ENCODE measurements at regions not wholly inside any gene's neighbourhood (a gene's known extent, or its start where the extent isn't known, plus 50 kb on each side); places are given as distances from the start of the nearest gene placed in this dataset.
"Not testable (repeated sequence)": the region's sequence is repeated elsewhere in the genome, so short reads cannot be mapped to it uniquely, and the experiment has no call there.

- no peak for DNase-seq
Measured at GRCh38 chr3:76212679-76213078, 427.3 kb upstream of the ZNF717 start.

- DNase-seq = no peak
Measured at GRCh38 chr3:76222201-76222600, 436.9 kb upstream of the ZNF717 start.

DNA sequence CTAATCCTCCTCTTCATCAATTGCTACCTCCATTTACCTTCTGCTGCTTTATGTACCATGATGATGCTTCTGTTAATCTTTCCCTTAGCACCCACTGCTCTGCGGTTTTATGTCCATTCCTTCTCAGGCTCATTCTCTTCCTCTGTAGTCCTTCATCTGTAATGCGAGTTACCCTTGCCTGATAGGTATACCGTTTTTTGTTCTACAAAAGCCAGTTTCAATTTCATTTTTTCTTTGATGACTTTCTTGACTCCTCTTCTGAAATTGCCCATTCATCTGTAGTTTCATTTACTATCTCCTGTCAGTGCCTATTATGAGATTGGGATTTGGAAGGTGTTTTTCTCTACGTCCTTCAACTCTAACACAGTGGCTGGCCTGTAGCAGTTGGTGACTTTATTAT is 445.9 kb upstream of the ZNF717 start:
- no peak for DNase-seq

GRCh38 chr3:76242886-76243753 is 457.8 kb upstream of the ZNF717 start:
- no peak for DNase-seq

- DNase-seq = no peak
Measured at GRCh38 chr3:76245073-76245472, 459.7 kb upstream of the ZNF717 start.

- DNase-seq = no peak
Measured at GRCh38 chr3:76245622-76246021, 460.3 kb upstream of the ZNF717 start.

GRCh38 chr3:76264496-76264895 is 479.1 kb upstream of the ZNF717 start:
- DNase-seq = no peak

GRCh38 chr3:76264911-76265310 is 479.6 kb upstream of the ZNF717 start:
- DNase-seq = no peak

DNA sequence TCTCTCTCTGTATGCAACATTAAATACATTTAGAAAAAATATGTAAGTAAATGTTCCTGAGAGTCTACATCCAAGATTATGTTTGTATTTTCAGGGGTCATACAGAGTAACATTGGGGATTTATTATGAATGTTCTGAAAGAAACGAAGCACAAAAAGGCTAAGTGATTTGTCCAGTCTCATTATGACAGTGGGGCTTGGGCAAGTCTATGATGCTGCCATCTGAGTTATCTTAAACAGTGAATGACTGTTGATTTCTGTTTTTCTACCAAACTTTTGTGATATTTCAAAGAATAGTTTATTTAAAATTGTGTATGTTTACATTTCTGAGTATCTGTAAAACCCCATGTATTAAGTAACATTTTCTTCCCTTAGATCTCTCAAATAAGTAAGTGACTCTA is 481.2 kb upstream of the ZNF717 start:
- DNase-seq = no peak

DNA sequence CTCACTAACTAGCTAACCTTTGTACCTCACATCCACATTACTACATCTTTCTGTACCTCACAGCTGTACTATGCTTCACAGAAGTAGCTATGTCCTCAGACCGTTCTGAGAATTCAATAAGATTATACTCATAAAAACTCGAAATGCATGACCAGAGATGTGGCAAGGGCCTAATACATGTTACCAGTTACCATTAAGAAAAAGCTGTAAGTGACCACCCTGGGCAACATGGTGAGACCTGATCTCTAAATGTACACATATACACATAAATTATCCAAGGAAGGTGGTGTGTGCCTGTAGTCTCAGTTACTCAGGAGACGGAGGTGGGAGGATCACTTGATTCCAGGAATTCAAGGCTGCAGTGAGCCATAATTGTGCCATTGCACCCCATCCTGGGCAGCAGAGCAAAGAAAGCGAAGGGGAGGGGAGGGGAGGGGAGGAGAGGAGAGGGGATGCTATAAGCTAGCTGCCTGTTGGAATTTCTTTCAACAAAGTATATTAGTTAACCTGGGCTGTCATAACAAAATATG is 482.6 kb upstream of the ZNF717 start:
- DNase-seq = no peak

GRCh38 chr3:76293856-76294255 is 508.5 kb upstream of the ZNF717 start:
- DNase-seq = no peak

GRCh38 chr3:76300746-76301145 is 515.4 kb upstream of the ZNF717 start:
- DNase-seq = no peak

- no peak for DNase-seq
Measured at GRCh38 chr3:76307556-76307955, 522.2 kb upstream of the ZNF717 start.

- DNase-seq = no peak
Measured at GRCh38 chr3:76308541-76308940, 523.2 kb upstream of the ZNF717 start.

- DNase-seq = no peak
Measured at GRCh38 chr3:76310089-76310488, 524.7 kb upstream of the ZNF717 start.

GRCh38 chr3:76310667-76311066 is 525.3 kb upstream of the ZNF717 start:
- DNase-seq = no peak

DNA sequence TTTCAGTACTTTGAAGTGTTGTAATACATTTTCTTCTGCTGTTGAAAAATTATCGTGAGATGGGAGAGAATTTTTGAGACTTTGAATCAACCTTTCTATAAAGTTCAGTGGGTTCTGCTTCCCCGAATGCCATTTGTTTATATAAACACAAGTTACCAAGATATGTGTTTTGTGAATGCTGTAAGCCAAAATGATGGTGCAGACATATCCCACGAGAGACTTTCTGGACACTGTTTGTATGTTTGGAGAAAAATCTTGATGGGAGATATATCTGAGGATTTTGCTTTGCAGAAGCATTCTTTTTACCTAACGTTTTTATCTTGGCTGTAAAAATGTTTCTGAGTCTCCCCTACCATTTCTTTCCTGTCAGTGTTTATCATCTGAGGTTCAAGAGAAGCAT is 526.6 kb upstream of the ZNF717 start:
- no peak for DNase-seq

DNA sequence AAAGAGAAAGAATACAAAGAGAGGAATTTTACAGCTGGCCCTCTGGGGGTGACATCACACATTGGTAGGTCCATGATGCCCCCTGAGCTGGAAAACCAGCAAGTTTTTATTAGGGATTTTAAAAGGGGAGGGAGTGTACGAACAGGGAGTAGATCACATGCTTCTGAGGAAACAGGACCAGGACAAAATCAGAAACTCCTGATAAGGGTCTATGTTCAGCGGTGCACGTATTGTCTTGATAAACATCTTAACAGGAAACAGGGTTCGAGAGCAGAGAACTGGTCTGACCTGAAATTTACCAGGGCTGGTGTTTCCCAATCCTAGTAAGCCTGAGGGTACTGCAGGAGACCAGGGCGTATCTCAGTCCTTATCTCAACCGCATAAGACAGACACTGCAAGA is 530.6 kb upstream of the ZNF717 start:
- not testable (repeated sequence) for DNase-seq

DNA sequence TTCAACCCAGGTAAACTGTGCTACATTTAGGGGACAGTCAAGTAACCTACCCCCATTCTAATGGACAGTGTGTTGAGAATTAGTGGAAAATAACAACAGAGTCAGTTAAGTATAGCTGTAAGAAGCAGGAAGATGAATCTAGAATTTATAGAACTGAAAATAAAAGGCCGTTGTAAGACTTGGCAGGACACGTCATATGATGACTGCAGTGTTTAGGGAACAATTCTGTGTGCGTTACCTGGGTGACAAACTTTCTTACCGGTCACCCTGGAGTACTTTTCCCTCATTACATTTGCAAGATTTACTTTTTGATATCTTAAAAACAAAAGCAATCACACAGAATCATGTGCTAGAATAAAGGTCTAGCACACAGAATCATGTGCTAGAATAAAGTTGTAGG is 536.3 kb upstream of the ZNF717 start:
- no peak for DNase-seq

DNA sequence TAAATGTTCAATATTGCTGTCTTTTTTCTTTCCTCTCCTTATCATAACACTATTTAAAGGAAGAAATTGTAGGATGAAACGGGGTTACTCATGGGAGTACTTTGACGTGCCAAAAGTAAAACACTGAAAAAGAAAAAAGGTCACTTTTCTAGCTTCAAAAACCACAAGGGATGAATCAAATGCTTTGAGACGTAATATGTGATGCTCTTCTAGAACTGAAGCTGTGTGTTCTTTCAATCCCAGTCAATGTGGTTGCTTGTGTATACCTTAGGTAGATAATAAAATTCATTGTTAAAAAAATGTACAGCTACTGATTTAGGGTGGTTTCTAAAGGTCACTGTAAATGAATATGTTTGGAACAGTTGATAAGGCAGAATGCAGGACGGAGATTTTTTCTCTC is 538.8 kb upstream of the ZNF717 start:
- no peak for DNase-seq

DNA sequence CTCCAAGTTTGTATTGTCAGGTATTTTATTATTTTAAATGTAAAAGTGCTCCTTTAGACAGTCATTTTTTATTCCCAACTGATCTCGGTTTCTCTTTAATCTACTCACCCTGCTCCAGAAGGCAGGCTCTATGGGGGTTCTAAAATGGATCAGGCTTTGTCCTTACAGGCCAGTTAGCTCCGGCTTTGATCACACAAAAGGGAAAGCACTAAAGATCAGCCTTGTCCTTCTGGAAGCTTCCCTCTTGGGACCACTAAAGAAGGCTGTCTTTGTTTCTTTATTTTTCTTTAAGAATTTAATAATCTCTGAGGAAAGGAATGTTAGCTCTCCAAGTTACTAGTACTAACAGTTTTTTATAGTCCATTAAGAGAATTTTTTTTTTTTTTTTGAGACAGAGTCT is 560.5 kb upstream of the ZNF717 start:
- DNase-seq = no peak

- DNase-seq = no peak
Measured at GRCh38 chr3:76346690-76347089, 561.3 kb upstream of the ZNF717 start.

- no peak for DNase-seq
Measured at GRCh38 chr3:76349715-76350480, 564.5 kb upstream of the ZNF717 start.

GRCh38 chr3:76352051-76352450 is 566.7 kb upstream of the ZNF717 start:
- DNase-seq = peak; percentile 71

All from inflammatory macrophage treated with lipopolysaccharide for 4 hours (primary cell).